ENCODE measurements at regions not wholly inside any gene's neighbourhood (a gene's known extent, or its start where the extent isn't known, plus 50 kb on each side); places are given as distances from the start of the nearest gene placed in this dataset.

DNA sequence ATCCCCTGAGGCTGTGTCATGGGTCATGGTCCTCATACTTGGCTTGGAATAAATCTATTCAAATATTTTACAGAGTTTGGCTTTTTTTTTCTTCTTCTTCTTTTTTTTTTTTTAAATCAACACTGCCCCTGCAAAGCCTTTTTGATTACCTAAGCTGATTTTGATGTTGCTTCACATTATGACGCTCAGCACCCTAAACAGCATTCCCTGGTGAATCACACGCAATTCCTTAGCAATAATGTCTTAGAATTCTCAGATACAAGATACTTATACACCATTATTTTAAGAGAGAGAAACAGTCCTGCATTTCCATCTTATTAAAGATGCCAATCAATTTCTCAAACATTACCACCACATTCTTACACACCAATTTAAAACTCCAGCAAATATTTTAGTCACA lies 323.7 kb upstream of the IGFBP3 start:
- 88 to 99% (median 94%) methylated on average over 2 of the region's 2 CpGs for WGBS, 4 donors
- peaks cover 0 to 22% (median 0%) of the 10 kb centered on the region in 12 donors for H3K9me3 ChIP-seq
- no peak for ATAC-seq
- H3K27ac ChIP-seq: no peak overlapping the region
- TF ChIP-seq POLR2A (IDR thresholded peaks at IDR 0.05): no peak
- TF ChIP-seq, protein P1, sequence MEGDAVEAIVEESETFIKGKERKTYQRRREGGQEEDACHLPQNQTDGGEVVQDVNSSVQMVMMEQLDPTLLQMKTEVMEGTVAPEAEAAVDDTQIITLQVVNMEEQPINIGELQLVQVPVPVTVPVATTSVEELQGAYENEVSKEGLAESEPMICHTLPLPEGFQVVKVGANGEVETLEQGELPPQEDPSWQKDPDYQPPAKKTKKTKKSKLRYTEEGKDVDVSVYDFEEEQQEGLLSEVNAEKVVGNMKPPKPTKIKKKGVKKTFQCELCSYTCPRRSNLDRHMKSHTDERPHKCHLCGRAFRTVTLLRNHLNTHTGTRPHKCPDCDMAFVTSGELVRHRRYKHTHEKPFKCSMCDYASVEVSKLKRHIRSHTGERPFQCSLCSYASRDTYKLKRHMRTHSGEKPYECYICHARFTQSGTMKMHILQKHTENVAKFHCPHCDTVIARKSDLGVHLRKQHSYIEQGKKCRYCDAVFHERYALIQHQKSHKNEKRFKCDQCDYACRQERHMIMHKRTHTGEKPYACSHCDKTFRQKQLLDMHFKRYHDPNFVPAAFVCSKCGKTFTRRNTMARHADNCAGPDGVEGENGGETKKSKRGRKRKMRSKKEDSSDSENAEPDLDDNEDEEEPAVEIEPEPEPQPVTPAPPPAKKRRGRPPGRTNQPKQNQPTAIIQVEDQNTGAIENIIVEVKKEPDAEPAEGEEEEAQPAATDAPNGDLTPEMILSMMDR (IDR thresholded peaks at IDR 0.05): no peak
- H3K27me3 ChIP-seq: no peaks in the 10 kb centered on the region
- intact Hi-C loops (cut with DNase I): no loop called here
- peaks cover 0 to 7% (median 0%) of the 10 kb centered on the region in 12 donors for H3K4me1 ChIP-seq
- DNase-seq: no peak
- H3K36me3 ChIP-seq: no peaks in the 10 kb centered on the region
- H3K4me3 ChIP-seq: no peak overlapping the region

GRCh38 chr7:46243406-46243805 lies 322.3 kb upstream of the IGFBP3 start:
- Histone ChIP-seq H3K4me1 (peaks cover 0 to 7% (median 0%) of the 10 kb centered on the region in 12 donors), H3K36me3 (no peaks in the 10 kb centered on the region), H3K9me3 (peaks cover 0 to 31% (median 0%) of the 10 kb centered on the region in 12 donors), H3K27me3 (no peaks in the 10 kb centered on the region), H3K27ac (no peak overlapping the region), H3K4me3 (no peak overlapping the region)
- WGBS, 4 donors: 44 to 56% (median 55%) methylated on average over 1 of the region's 1 CpG
- intact Hi-C loops (cut with DNase I): no loop called here
- TF ChIP-seq POLR2A (IDR thresholded peaks at IDR 0.05): no peak
- TF ChIP-seq, protein P1 (IDR thresholded peaks at IDR 0.05): no peak
- ATAC-seq: no peak
- DNase-seq: no peak

DNA sequence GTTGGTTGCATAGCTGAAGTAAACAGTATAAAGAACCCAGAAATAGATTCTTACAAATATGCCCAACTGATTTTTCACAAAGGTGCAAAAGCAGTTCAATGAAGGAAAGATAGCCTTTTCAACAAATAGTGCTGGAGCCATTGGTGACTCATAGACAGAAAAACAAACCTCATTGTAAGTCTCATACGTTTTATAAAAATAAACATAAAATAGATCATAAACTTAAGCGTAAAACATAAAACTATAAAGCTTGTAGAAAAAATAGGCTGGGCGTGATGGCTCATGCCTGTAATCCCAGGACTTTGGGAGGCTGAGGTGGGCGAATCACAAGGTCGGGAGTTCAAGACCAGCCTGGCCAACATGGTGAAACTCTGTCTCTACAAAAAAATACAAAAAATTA lies 318.8 kb upstream of the IGFBP3 start:
- DNase-seq: no peak
- Histone ChIP-seq H3K4me1 (no peaks in the 10 kb centered on the region), H3K36me3 (no peaks in the 10 kb centered on the region), H3K27ac (no peak overlapping the region), H3K4me3 (no peak overlapping the region), H3K9me3 (peaks cover 0 to 31% (median 0%) of the 10 kb centered on the region in 12 donors), H3K27me3 (no peaks in the 10 kb centered on the region)
- no peak for ATAC-seq
- TF ChIP-seq, protein P1 (IDR thresholded peaks at IDR 0.05): no peak
- no peak for TF ChIP-seq POLR2A (IDR thresholded peaks at IDR 0.05)
- intact Hi-C loops (cut with DNase I): no loop called here
- WGBS, 4 donors: 89 to 97% (median 95%) methylated on average over 5 of the region's 5 CpGs

GRCh38 chr7:46237466-46237865 lies 316.4 kb upstream of the IGFBP3 start:
- intact Hi-C loops (cut with DNase I): no loop called here
- WGBS, 4 donors: 72 to 82% (median 79%) methylated on average over 1 of the region's 1 CpG
- DNase-seq (no peak), ATAC-seq (no peak)
- no peak overlapping the region for H3K4me3 ChIP-seq
- H3K27ac ChIP-seq: no peak overlapping the region
- no peaks in the 10 kb centered on the region for H3K27me3 ChIP-seq
- H3K9me3 ChIP-seq: peaks cover 0 to 24% (median 0%) of the 10 kb centered on the region in 12 donors
- no peaks in the 10 kb centered on the region for H3K4me1 ChIP-seq
- TF ChIP-seq, protein P1 (IDR thresholded peaks at IDR 0.05): no peak
- no peak for TF ChIP-seq POLR2A (IDR thresholded peaks at IDR 0.05)
- no peaks in the 10 kb centered on the region for H3K36me3 ChIP-seq

Data from heart left ventricle (tissue), 16 donors.